ENCODE measurements at regions not wholly inside any gene's neighbourhood (a gene's known extent, or its start where the extent isn't known, plus 50 kb on each side); places are given as distances from the start of the nearest gene placed in this dataset.

GRCh38 chr18:67318651-67319050, 197.9 kb downstream of the DSEL start:
- Mint-ChIP-seq H3K4me3 (no peak overlapping the region), H3K4me1 (no peaks in the 10 kb centered on the region), H3K9me3 (peaks cover 3% of the 10 kb centered on the region), H3K27ac (no peak overlapping the region), H3K36me3 (no peaks in the 10 kb centered on the region), H3K27me3 (ENCODE audit: insufficient read depth, low read depth) (no peaks in the 10 kb centered on the region)
- DNase-seq (ENCODE audit: low spot score) = no peak
- Histone ChIP-seq H3K27me3 (no peaks in the 10 kb centered on the region), H3K9ac (no peak overlapping the region), H3K4me1 (no peaks in the 10 kb centered on the region), H4K20me1 (ENCODE audit: low read depth) (no peaks in the 10 kb centered on the region), H3K36me3 (no peaks in the 10 kb centered on the region), H3K27ac (no peak overlapping the region), H3K79me2 (ENCODE audit: low read depth) (no peaks in the 10 kb centered on the region), H3F3A (ENCODE audit: low read depth) (no peaks in the 10 kb centered on the region), H2AFZ (replicated peaks) (no peak overlapping the region), H3K4me2 (no peak overlapping the region), H3K9me3 (ENCODE audit: low read depth) (no peaks in the 10 kb centered on the region), H3K4me3 (no peak overlapping the region)
- no peak for TF ChIP-seq EZH2 (IDR thresholded peaks at IDR 0.05)
- no peak for TF ChIP-seq EZH2phosphoT487 (IDR thresholded peaks at IDR 0.05)
- no peak for TF ChIP-seq CTCF (IDR thresholded peaks at IDR 0.05)

GRCh38 chr18:67310826-67311225, 205.7 kb downstream of the DSEL start:
- Mint-ChIP-seq H3K27ac (no peak overlapping the region), H3K27me3 (ENCODE audit: insufficient read depth, low read depth) (peaks cover 3% of the 10 kb centered on the region), H3K4me3 (no peak overlapping the region), H3K36me3 (no peaks in the 10 kb centered on the region), H3K4me1 (no peaks in the 10 kb centered on the region), H3K9me3 (no peaks in the 10 kb centered on the region)
- H3K36me3 ChIP-seq = no peaks in the 10 kb centered on the region
- no peak overlapping the region for H3K27ac ChIP-seq
- H3K9me3 ChIP-seq (ENCODE audit: low read depth) = no peaks in the 10 kb centered on the region
- H3K27me3 ChIP-seq = no peaks in the 10 kb centered on the region
- DNase-seq (ENCODE audit: low spot score) = no peak
- H3K4me2 ChIP-seq = no peak overlapping the region
- no peaks in the 10 kb centered on the region for H3K79me2 ChIP-seq (ENCODE audit: low read depth)
- H4K20me1 ChIP-seq (ENCODE audit: low read depth) = no peaks in the 10 kb centered on the region
- no peak overlapping the region for H2AFZ ChIP-seq (replicated peaks)
- no peak overlapping the region for H3K4me3 ChIP-seq
- H3F3A ChIP-seq (ENCODE audit: low read depth) = no peaks in the 10 kb centered on the region
- TF ChIP-seq CTCF (IDR thresholded peaks at IDR 0.05) (no peak), EZH2phosphoT487 (IDR thresholded peaks at IDR 0.05) (no peak), EZH2 (IDR thresholded peaks at IDR 0.05) (no peak)
- H3K9ac ChIP-seq = no peak overlapping the region
- H3K4me1 ChIP-seq = no peaks in the 10 kb centered on the region

- no peaks in the 10 kb centered on the region for H3K9me3 Mint-ChIP-seq
- no peak for DNase-seq (ENCODE audit: low spot score)
- Histone ChIP-seq H3K9ac (no peak overlapping the region), H3K4me3 (no peak overlapping the region), H4K20me1 (ENCODE audit: low read depth) (no peaks in the 10 kb centered on the region), H3K27me3 (no peaks in the 10 kb centered on the region), H3K4me1 (no peaks in the 10 kb centered on the region), H2AFZ (replicated peaks) (no peak overlapping the region), H3K4me2 (no peak overlapping the region), H3K36me3 (no peaks in the 10 kb centered on the region), H3K79me2 (ENCODE audit: low read depth) (no peaks in the 10 kb centered on the region), H3K27ac (no peak overlapping the region), H3K9me3 (ENCODE audit: low read depth) (no peaks in the 10 kb centered on the region), H3F3A (ENCODE audit: low read depth) (no peaks in the 10 kb centered on the region)
- H3K36me3 Mint-ChIP-seq = no peaks in the 10 kb centered on the region
- no peak for TF ChIP-seq CTCF (IDR thresholded peaks at IDR 0.05)
- TF ChIP-seq EZH2phosphoT487 (IDR thresholded peaks at IDR 0.05) = no peak
- TF ChIP-seq EZH2 (IDR thresholded peaks at IDR 0.05) = no peak
- no peak overlapping the region for H3K27ac Mint-ChIP-seq
- H3K4me3 Mint-ChIP-seq = no peak overlapping the region
- H3K27me3 Mint-ChIP-seq (ENCODE audit: insufficient read depth, low read depth) = peaks cover 3% of the 10 kb centered on the region
- H3K4me1 Mint-ChIP-seq = no peaks in the 10 kb centered on the region
These were observed 207.7 kb downstream of the DSEL start for GRCh38 chr18:67308819-67309218.

- H3K9me3 ChIP-seq (ENCODE audit: low read depth) = no peaks in the 10 kb centered on the region
- no peak overlapping the region for H2AFZ ChIP-seq (replicated peaks)
- H3K27ac ChIP-seq = no peak overlapping the region
- no peaks in the 10 kb centered on the region for H4K20me1 ChIP-seq (ENCODE audit: low read depth)
- H3K27me3 ChIP-seq = no peaks in the 10 kb centered on the region
- Mint-ChIP-seq H3K4me3 (no peak overlapping the region), H3K27me3 (ENCODE audit: insufficient read depth, low read depth) (peaks cover 3% of the 10 kb centered on the region), H3K9me3 (peaks cover 7% of the 10 kb centered on the region), H3K36me3 (no peaks in the 10 kb centered on the region), H3K4me1 (no peaks in the 10 kb centered on the region), H3K27ac (no peak overlapping the region)
- H3K79me2 ChIP-seq (ENCODE audit: low read depth) = no peaks in the 10 kb centered on the region
- H3K4me2 ChIP-seq = no peak overlapping the region
- no peaks in the 10 kb centered on the region for H3K36me3 ChIP-seq
- no peak overlapping the region for H3K9ac ChIP-seq
- no peaks in the 10 kb centered on the region for H3K4me1 ChIP-seq
- no peak for TF ChIP-seq EZH2 (IDR thresholded peaks at IDR 0.05)
- no peak for TF ChIP-seq EZH2phosphoT487 (IDR thresholded peaks at IDR 0.05)
- no peak for TF ChIP-seq CTCF (IDR thresholded peaks at IDR 0.05)
- no peak for DNase-seq (ENCODE audit: low spot score)
- no peak overlapping the region for H3K4me3 ChIP-seq
- no peaks in the 10 kb centered on the region for H3F3A ChIP-seq (ENCODE audit: low read depth)
These were observed 211.1 kb downstream of the DSEL start for GRCh38 chr18:67305466-67305865.
